ENCODE measurements at regions not wholly inside any gene's neighbourhood (a gene's known extent, or its start where the extent isn't known, plus 50 kb on each side); places are given as distances from the start of the nearest gene placed in this dataset.

DNA sequence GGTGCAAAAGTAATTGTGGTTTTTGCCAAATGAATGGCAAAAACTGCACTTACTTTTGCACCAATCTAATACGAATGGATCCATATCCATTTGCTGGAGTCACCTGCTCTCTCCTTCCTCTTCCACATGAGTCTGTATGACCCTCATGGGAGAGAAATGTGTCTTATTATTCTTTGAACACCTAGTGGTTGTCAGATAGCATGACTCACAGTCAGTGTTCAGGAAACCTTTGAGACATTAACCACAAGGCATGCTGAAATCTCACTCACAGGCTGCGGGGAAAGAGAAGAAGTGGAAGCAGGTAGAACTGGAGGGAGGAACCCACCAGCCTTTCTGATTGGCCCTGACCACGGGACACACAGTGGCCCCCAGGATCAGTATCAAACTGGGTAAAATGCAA lies 222.8 kb upstream of the KLF4 start:
- TF ChIP-seq REST (tag by site-specific recombination; IDR thresholded peaks at IDR 0.05) (no peak), PATZ1 (tag by site-specific recombination; IDR thresholded peaks at IDR 0.05) (no peak), ZNF548 (tag by site-specific recombination; IDR thresholded peaks at IDR 0.05) (no peak)
